ENCODE measurements at regions not wholly inside any gene's neighbourhood (a gene's known extent, or its start where the extent isn't known, plus 50 kb on each side); places are given as distances from the start of the nearest gene placed in this dataset.

DNA sequence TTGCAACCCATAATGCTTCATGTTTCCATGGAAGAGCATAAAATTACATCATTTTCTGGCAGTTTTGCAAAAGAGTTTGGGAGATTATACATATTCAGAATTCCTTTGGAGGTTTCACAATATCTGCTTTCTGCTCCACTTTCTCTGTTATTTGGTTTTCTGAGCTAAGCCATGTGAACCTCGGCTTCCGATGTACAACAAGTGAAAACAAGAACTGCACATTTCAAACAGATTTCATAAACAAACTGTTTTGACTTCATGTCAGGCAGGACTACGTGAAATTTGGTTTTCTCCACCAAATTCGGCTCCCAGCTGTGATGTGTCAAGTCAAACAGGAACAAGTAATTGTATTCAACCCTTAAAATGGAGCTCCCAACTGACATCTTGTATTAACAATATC is 609.8 kb downstream of the IRX1 start:
- no peak for DNase-seq

DNA sequence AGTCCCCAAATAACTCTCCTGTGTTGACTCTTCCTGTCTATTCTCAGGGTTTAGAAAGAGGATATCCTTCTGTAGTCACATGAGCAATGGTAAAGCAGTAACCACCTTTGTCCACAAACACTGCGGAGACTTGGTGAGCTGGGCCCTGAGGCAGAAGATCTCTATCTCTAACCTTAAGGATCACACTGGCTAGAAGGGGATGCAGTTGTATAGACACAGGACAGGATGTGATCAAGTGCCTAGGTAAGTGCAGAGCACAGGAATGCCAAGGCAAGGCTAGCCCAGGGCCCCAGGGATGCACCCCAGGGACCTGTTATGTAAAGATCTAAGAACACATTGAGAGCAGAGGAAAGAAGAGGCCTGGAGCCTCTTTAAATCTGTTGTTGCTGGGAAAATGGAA is 610.5 kb downstream of the IRX1 start:
- no peak for DNase-seq

DNA sequence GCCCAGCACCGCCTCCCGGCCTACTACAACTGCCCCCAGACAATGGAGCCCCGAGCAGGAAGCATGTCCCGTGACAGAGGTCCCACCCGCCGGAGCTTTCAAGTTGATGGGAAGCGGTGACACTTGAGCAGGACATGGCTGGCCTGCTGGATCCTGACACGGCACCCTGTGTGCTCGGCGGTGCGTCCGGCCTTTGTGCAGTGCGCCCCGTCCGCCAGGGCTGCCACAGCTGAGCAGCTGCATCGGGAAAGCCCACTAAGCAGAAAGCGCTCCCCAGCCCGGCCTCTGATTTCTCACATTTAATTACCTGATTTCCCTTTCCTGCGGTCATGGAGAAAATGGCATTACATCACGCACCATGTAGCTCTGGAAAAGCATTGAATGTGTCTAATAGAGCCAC is 611.9 kb downstream of the IRX1 start:
- DNase-seq: no peak

DNA sequence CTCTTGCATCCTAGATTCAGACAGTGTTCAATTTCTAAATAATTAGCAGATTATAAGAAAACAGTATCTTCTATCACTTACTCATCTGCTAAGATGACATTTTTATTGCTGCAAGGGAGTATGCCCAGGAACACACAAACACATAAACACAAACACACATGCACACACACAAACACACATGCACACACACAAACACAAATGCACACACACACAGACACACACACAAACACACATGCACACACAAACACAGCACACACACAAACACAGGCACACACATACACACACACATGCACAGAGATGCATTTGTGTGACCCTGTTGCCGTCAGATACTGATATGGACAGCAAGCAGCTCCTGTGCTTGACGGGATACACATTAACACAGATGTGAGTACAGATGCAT is 612.9 kb downstream of the IRX1 start:
- no peak for DNase-seq

GRCh38 chr5:4208996-4209395 is 613.4 kb downstream of the IRX1 start:
- no peak for DNase-seq

DNA sequence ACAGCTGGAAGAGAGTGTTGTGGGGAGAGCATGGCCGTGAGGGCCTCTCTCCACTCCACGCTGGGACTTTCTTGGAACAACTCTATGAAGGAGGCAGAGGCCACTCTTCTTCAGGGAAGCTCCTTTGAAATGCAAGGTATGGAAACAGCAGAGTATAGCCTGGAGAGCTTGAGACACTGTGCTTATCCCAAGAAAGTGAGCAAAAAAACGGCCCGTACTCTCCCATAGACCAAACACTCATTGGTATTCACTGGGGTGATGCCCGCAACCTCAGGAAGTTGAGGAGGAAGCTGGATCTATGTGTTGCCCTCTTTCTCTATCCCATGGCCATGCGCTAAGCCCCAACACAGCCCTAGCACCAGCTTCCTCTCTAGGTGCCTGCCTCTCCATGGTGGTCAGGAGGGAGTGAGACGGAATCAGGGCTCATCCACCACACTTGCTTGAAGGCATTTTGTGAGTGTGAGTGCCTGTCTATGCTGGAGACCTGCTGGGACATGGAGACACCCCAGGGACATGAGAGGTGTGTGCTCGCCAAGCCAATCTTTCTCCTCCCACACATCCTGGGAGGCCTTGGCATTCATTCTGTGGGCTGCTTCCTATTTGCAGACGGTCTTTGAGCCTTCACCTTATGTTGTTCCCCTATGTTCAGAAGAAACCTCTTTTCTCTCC is 616.6 kb downstream of the IRX1 start:
- no peak for DNase-seq

GRCh38 chr5:4212981-4213819 is 617.6 kb downstream of the IRX1 start:
- DNase-seq: no peak

GRCh38 chr5:4215143-4215542 is 619.5 kb downstream of the IRX1 start:
- no peak for DNase-seq

DNA sequence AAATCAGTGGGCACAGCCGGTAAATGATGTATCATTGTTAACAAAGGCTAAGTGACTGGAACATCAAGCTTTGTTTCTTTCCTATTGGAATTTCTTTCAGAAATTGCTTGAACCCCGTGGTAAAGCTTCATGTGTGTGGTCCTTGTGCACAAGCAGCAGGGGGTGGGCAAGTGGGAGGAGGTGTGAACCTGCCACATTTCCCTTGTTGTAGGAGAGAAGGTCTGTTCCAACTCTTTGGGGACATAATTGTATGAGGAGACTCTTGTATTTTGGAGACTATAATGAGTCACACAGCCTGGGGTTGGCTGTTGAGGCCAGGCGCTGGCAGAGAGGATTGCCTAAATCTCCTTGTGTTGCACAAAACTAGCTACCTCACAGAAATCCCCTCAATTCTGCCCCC is 620.5 kb downstream of the IRX1 start:
- DNase-seq: no peak

DNA sequence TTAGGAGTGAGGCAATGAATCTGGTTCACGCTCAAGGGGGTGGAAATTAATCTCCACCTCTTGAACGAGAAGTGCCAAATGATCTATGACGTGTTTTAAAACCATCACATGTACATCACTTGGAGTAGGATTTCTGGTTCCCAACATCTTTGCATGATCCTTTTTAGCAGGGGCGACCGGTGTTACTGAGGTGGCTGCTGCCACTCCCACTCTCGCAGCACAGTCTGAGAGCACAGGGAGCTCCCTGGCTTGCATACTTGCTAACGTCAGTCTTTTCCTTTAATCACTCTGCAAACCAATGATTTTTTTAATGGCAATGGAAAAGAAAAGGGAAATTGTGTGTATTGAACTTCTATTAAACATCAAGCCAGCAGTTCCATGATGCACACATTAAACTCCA is 624.4 kb downstream of the IRX1 start:
- DNase-seq: no peak

- no peak for DNase-seq
Measured at GRCh38 chr5:4221048-4221447, 625.4 kb downstream of the IRX1 start.

DNA sequence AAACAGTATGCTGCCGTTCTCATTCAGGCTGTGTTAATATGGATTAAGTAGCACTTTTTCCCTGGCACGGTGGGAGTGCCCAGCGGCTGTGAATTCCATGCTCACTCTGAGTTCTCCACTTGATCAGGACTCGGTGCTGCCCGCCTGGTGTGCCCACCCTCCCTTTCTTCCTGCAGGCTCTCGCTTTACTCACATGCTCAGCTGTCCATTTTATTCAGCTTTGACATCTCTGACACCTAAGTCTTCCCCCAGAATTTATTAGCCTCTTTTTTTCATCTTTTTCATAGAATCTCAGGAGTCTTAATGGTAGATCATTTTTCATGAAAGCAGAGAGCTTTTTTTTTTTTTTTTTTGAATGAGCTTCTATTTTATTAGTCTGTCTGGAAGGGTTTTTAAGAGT is 626.5 kb downstream of the IRX1 start:
- no peak for DNase-seq

- DNase-seq: no peak
Measured at GRCh38 chr5:4222821-4223220, 627.2 kb downstream of the IRX1 start.

DNA sequence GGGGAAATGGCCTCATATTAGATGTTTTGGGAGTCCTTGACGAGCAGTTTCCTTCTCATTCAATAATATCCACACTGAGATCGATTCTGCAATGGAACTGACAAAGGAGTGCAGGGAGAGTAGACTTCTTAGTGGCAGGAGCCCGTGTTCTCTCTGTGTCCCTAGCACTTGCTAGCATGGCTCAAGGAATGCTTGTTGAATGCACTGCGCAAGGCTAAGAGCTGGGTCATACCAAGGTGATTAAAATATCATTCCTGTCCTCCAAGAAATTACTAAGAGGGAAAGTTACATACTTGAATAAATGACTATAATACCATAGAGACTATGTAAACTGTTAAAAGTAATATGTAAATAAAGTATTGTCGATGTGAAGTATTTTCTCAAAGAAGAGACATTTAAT is 630.1 kb downstream of the IRX1 start:
- no peak for DNase-seq

- no peak for DNase-seq
Measured at GRCh38 chr5:4226565-4226964, 630.9 kb downstream of the IRX1 start.

DNA sequence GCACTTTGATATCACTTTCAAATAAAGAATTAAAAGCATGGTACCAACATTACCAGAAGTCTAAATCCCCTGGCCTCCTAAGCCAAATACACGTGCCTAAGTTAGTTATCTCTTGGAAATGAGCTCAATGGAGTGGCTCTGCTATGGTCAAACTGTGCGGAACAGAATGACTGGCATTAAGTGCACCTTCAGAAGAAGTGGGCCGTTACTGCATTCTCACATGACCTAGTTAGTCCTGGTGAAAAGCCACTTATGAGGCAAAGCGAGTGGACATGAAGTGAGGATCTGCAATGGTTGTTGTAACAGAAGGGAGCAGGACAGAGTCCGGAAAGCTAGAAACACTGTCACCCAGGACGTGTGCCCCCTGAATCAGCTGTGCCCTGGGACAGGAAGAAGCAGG is 633.1 kb downstream of the IRX1 start:
- DNase-seq: no peak

- DNase-seq: no peak
Measured at GRCh38 chr5:4229414-4230292, 634.0 kb downstream of the IRX1 start.

- DNase-seq: no peak
Measured at GRCh38 chr5:4230471-4230785, 634.8 kb downstream of the IRX1 start.

GRCh38 chr5:4230786-4231641 is 635.4 kb downstream of the IRX1 start:
- DNase-seq: no peak

- no peak for DNase-seq
Measured at GRCh38 chr5:4232084-4232483, 636.5 kb downstream of the IRX1 start.

- DNase-seq: no peak
Measured at GRCh38 chr5:4233671-4234070, 638.0 kb downstream of the IRX1 start.

DNA sequence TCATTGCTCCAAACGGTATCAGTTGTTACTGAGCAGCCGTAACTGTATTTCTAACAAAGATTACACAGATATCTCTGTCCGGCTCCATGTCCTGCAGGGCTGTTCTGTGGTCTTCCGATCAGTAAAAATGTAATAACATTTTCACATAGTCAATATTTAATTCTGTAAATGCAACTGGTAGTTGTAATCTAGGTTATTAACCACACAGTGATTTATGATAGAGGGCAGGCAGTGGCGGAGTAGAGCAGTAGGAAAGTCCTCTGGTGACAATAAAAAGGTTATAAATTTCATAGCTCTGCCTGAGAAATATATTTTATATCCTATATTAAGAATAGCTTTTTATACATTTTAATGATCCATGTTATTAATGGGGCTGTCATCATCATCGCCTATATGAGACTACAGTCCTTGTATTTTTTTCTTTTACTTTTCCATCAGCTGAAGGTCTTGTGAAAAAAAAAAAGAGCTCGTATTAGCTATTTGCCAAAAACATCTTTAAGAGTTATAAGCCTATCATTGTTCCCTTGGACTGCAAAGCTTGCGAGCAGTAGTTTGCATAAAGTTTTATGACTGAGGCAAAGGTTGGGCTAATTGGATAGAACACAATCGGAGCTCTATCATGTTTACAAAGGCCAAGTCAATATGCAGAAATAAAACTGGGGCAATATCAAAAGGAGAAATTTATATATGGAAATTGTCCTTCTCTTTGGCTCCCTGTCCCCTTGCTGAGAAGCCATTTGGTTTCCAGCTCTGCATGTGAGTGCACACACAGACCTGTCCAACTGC is 648.0 kb downstream of the IRX1 start:
- no peak for DNase-seq
